GM19324 (cell line): ENCODE measurements at regions not wholly inside any gene's neighbourhood (a gene's known extent, or its start where the extent isn't known, plus 50 kb on each side); places are given as distances from the start of the nearest gene placed in this dataset.
A peak's percentile ranks its signal among the peaks of the same experiment; 100 is the strongest.

Experiments
- ATAC-seq: cut with Tn5 transposase; IDR thresholded peaks from one replicate; pipeline ENCODE4 v1.9.1; 2021; ENCODE audit warnings: mild to moderate bottlenecking, moderate library complexity; ENCODE audit not compliant: unreplicated experiment, low FRiP score

DNA sequence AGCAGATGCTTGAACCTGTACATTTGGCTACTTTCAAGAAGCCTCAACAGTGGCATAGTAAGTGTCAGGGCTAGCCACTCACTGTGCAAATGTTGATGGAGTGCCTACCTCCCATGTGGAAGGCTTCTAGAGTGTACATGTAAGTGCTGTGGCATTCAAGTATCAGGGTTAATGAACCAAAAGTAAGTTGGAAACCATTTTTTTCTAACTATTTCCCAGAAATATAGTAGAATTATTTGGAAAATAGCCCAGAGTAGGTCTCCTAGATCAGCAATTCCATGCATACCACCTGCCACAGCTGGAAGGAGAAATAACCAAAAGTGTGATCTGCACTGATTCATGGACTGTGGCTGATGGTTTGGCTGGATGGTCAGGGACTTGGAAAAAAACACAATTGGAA, 53.3 kb downstream of the FOXD1 start:
- ATAC-seq, result no peak

DNA sequence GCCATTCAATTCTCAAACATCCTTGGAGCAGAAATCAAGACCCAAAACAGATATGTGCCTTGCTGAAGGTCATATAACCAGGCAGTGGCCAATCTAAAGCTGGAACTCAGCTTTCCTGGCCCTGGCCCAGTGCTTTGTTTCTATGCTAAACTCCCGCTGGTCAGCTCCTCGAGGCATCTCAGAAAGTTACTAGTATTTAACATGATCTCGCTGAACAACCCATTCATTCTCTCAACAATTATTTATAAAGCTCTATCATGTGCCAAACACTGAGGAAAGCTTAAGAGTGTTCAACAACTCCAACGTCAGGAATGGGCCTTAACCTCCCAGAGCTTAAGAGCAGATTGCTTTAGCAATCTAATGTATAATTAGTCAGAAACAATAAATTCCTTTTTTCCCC, 54.0 kb downstream of the FOXD1 start:
- no peak for ATAC-seq

DNA sequence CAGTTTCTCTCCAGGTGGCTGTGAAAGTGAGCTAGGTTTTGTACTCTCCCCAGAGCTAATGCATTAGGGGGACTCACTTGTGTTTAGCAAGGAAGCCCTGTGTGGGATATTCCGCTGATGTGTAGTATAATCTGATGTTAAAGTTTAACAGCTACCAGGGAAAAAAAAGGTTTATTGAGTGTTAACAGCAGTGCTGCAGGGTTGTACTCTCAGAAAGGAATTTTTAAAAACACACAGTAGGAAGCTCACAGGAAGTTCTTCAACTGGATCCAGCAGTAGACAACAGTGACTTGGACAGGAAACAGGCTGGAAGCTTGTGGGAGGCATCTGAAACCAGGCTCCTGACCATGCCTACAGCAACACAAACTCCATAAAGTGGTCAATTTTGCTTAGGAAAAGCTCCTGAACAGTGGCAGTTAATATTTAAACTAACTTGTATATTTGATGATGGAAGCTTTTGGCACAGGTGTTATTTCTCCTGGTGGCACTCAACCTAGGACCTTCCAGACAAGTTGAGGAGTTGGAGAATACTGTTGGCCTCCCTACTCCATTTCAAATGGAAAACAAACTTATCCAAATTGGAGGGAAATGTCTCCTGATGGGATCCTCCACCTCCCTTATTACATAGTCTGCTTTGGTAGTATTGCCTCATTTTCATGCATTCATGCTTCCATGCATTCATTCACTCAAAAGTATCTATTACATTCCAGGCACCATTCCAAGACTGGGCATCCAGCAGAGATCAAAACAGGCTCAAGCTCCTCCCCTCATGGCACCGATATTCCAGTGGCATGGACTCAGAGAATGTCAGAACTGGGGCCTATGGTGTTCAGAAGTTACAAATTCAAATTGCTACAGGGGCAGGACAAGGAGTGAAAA, 54.7 kb downstream of the FOXD1 start:
- no peak for ATAC-seq

DNA sequence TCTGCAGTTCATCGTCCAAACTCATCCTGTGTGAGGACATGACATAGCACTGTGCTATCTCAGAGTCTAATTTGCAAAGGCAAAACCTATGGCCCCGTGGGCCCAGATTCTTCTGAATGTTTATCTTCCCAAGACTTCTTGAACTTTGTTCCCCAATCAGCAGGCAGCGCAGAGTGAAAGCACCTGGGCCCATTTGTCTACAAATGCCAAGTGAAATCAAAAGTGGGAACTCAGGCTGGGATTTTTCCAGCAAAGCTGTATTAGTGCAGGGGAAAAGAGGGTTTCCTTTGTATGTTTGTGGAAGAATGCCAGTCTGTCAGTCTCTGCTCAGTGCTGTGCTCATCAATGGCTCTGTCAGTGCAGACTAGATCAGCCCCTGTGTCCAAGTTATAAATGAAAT, 55.8 kb downstream of the FOXD1 start:
- ATAC-seq, result no peak

DNA sequence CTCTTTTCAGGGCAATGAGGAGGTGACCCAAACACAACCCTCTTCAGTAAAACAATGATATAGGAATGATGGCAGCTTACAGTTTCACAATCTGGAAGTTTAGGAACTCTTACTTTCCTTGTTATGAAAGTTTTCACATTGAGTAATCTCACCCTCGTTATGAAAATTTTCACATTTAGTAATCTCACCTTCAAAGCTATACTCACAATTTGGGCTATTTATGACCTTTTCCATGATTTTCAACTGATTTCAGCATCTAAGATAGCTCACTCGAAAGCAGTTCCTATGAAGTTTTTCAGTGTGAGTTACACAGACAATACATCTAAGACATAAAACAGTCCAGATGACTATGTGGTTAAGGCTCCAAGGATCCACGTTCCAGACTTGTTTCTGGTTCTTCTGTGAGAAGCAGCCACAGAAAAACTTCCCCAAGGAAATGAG, 57.1 kb downstream of the FOXD1 start:
- ATAC-seq, result no peak

DNA sequence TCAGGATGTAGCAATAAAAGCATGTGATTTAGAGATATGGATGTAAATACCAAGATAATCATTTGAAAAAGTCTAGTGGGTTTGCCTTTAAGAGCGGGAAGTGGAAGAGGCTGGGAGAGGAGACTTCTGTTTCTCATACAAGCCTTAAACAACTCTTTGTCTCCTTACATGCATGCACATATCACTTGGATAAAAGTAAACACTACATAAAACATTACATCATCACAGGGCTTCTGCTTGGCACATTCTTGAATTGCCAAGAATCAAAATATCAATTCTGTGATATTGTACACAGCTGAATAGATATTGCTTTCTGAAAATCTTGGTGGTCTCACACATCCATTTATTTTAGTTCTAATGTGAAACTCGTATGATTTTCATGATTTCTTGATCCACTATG, 57.6 kb downstream of the FOXD1 start:
- ATAC-seq, result no peak

DNA sequence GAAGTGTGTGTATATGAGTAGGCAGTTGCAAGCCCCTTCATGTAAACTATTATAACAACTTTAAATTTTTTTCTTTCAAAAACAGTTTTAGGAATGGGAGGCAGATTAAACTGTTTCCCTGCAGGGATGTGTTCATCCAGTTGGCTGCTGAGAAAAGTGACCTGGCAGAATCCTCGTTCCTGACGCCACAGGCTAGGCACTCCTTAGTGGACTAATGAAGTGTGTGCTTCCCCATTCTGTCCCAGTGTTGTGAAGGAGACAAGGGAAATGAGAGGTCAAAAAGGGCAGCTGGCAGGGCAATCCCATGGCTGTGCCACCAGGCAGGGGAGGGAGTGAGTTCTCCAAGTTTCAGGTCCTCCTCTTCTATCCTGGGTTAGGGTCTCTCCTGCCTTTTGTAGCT, 59.8 kb downstream of the FOXD1 start:
- no peak for ATAC-seq

DNA sequence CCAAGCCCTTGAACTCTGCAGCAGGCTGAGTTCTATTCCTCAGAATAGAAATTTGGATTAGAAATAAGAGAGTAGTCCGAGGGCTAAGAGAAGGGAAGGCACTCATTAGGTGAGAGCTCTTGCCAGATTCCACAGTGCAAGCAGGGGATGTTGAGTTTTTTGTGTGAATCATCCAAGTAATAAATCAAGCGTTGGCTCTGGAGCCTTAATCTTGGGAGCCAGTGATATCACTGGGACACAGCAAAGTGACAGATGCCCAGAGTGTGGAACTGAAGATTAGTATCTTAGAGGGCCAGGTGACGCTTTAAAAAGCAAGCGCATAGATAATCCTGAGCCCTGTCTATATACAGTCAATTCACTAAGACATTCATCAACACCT, 60.3 kb downstream of the FOXD1 start:
- ATAC-seq, result no peak

DNA sequence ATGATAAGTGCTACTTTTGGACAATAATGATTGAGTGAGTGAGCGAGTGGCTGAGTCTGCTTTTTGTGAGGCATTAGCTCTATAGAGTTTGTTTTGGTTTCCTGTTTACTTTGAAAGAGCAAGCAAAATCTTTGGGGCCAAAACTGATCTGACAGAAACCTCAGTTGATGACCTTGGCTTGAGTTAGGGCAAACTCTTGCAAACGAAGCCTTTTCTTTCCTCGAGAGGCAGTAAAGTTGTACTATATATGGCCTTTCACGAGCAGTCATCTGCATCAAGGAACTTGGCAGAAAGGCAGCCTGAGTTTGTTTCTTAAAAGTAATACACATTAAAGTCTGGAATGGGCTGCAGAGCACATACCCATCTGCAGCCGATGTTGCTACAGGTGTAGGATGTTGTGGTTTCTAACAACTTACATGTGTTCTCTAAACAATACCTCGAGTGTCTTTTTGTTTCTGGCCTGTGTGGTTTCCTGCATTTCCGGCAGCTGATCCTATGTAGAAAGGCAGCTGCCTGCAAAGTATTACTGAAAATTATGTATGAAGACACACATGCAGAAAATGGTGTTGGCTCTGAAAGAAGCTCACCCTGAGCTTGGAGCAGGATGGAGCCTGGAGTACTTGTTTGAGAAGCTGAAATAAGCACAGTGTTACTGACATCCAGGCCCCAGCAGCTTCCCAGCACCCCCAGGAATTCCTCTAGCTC, 60.8 kb downstream of the FOXD1 start:
- peak; percentile 90 for ATAC-seq

DNA sequence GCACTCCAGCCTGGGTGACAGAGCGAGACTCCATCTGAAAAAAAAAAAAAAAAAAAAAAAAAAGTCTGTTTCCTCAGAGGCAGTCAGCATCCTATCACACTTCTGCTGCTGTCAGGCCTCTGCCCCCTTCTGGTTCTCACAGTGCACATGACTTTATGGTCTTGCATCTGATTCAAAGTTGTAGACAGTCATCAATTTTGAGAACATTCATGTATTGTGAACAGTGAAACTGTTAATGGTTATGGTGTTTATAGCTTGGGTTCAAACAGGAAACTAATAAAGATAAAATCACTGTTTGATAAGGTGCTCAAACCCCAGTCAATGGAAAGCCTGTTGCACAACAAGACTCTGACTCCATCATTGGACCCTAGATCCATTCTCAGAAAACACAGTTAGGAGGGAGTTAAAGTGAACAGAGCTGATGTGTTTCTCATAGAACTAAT, 61.4 kb downstream of the FOXD1 start:
- peak; percentile 45 for ATAC-seq

DNA sequence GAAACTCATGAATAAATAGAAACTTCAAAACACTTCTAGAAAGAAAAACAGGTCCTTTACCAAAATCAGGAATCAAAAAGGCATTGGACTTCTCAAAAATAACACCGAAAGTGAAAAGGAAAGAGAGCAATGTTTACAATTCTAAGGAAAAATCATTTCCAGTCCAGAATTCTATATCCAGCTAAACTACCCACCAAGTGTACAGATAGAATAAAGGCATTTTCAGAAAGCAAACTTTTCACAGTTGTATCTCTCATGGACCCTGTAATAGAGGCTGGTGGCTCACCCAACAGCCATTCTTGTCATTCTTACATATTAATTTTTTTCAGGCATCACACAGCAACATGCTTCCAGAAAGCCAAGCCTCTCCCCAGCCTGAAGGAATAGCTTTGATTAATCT, 63.7 kb downstream of the FOXD1 start:
- no peak for ATAC-seq

DNA sequence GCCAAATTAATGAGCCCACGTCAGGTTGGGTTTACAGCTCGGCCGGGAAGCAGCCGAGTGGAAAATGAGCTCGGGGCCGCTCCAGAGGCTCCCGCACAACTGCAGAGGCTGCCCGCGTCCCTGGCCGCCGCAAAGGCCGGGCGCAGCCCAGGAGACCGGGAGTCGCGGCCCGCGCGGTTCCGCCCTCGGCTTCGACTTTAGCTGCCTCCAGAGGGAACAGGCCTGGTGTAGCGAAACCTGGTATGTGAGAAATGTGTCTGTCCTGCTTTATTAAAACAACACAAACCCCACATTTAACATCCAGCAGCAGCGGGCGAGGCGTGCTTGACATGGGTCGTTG, 66.2 kb downstream of the FOXD1 start:
- ATAC-seq, result no peak

DNA sequence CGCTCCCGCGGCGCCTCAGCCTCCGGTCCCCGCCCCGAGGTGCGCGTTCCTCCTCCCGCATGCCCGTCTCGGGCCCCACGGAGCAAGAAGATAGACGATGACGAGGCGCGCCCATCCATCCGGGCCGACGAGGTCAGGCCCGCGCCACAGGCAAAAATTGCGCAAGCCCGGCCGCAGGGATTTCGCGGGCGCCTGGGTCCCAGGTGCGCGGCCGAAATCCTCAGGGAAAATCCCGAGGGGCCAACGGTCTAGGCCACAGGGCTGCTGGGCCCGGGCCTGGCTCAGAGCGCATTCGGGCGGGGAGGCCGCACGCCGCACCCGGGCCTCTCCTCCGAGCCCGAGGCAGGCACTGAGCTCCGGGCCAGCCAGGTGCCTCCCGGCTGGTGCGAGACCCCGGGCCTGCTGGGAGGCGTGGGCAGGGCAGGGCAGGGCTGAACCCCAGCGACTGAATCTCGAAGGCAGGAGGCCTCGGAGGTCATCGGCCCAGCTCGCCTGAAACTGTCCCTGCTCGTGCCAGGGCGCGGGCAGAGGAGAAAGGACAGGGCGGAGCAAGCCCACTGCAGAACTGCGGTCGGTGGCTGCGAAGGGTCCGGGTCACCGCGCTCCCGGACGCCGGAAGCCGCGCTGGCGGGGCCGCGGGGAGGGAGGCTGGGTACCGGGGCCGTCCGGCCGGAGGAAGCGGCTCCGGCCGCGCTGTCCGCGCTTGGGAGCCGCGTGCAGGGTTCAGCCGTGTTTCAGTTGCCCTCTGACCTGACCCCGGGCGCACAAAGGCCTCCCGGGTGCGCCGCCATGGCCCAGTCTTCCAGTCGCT, 66.8 kb downstream of the FOXD1 start:
- ATAC-seq, result no peak

DNA sequence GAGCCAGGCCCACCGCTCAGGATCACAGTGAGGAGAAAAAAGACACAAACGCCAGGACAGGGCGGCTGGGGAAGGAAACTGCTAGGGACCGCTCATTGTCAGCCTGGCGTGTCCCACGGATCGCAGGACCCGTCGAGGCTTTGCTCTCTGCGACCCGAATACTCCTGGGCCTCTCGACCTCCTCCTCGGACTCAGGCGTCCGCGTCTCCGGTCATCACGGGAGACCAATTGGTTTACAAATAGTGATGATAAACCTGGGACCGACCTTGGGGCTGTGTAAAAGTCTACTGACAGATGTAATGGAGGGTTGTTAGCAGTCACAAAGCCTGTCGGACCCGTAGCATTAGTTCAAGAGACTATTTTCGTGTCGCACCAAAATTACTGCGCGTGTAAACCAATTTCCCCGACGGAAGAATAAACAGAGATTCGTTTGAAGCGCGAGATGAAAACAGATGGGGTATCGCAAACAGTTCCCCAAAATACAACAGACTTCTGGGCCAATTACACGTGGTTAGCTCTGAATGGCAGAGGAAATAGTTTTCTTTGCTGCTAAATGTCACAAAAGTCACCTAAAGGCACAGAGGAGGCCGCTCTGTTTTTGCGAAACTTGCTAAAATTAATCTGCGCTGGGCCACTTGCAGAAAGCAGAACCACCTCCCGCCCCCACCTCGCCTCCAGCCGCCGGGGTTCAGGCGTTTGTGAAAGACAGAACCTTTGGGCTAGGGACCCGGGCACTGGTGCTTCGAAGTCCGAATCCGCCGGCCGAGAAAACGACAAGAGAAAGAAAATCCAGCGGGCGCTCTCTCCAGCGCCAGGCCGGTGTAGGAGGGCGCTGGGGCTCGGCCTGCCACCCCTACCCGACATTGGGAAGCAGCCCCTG, 67.6 kb downstream of the FOXD1 start:
- ATAC-seq, result no peak

DNA sequence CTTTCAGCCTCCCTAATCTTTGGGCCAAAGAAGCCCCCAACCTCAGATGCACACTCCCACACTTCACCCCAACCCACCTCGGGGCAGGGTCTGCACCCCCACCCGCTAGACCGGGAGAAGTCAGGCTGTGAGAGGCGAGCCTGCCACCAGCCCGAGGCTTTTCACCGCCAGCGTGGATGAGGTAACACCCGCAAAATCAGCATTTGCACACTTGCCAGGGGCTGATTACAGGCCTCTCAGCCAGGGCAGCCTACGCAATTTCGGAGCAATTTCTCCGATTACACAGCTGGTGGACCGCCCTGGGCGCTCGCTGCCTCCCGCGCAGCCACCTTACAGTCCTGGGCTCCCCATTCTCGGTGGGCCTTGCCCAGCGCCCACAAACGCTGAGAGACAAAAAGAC, 68.5 kb downstream of the FOXD1 start:
- no peak for ATAC-seq

DNA sequence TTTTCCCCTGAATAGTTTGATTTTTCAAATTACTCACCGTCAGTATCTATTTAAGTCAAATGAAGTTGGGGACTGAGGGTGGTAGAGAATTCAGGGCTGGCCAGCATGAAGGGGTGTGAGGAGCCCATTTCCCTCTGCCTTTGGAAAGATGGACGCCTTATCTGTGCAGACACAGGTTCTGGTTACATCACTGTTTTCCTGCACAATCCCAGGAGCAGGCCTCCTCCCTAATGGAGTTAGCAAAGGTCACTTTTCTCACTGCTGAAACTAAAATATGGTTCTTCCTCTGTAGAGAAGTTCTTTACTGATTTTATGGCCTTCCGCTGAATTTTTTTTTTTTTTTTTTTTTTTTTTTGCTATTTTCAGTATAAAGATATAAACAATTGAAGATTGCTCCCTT, 69.1 kb downstream of the FOXD1 start:
- ATAC-seq, result no peak

DNA sequence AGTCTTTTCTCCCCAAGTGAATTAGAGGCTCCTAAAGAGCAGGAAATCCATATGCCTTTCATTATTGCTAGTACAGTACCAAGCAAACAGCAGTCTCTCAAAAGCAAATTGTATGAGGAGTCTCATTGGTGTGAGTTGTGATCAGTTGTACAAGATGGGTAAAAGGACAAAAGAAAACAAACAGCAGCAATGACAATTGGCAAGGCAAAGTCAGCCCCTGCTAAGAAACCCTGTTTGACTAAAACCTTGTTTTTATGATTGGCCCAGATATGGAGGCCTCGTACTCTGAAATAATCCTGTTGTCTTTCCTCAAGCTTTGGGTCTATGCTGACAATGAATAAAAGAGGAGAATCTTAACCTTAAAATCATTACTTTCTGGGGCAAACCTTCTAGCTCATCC, 69.8 kb downstream of the FOXD1 start:
- ATAC-seq, result no peak

DNA sequence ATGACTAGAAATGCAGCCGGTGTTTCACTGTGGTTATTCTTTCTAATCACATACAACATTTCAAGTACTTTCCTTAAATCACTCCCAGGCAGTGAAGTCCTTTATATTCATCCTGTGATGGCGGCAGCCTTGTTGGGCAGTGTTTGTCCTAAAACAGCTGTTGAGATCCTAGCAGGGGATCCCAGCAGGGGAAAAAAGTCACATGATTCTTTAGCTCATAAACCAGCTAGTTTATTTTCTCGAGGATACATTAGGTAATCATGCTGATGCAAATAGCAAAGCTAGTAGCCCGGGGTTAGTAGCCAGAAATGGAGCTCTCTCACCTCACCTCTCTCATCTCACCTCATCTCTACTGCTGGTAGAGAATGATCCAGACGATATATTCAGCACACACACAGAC, 70.5 kb downstream of the FOXD1 start:
- ATAC-seq, result no peak

DNA sequence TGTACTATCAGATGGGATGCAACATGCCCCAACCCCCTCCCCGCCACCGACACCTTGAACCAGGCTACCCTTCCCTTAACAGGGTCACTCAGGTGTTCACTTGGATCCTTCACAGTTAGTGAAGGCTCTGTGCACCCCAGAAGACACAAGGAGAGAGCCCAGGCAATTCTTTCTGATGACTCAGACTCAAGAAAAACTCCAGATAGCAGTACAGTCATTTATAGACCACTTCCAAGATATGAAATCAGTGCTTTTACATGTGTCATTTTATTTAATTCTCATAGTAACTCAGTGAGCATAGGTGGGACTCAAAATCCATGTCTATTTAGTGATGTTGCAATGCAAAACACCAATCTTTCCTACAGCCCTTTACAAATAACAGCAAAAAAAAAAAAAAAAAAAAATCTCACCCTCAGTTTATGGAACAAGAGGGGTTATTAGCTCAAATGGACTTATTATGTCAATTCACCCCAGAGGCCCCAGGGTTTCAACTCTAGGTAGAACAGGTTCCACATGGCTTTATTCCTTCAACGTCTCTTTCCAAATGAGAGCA, 71.9 kb downstream of the FOXD1 start:
- no peak for ATAC-seq

DNA sequence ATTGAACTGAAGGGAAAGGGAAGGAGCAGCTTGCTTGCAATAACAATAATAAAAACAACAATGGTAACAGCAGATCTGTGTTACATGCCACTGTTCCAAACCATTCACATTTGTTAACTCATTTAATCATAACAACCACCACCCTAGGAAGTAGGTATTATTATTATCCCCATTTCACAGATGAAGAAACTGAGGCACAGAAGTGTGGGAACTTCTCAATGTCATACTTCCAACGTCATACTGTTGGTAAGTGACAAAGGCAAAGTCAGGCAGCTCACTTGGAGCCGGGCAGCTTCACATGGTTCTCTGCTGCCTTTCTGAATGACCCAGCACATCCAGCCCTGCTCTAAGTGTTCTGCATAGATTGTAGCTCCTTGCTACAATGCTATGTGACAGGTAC, 72.6 kb downstream of the FOXD1 start:
- no peak for ATAC-seq
